GM18511 (cell line): ENCODE measurements at regions not wholly inside any gene's neighbourhood (a gene's known extent, or its start where the extent isn't known, plus 50 kb on each side); places are given as distances from the start of the nearest gene placed in this dataset.
"Not testable (repeated sequence)": the region's sequence is repeated elsewhere in the genome, so short reads cannot be mapped to it uniquely, and the experiment has no call there.

ENCODE experiments used
- ATAC-seq: cut with Tn5 transposase; IDR thresholded peaks from one replicate; pipeline ENCODE4 v1.9.1; 2021; ENCODE audit warnings: mild to moderate bottlenecking, moderate library complexity; ENCODE audit not compliant: unreplicated experiment

DNA sequence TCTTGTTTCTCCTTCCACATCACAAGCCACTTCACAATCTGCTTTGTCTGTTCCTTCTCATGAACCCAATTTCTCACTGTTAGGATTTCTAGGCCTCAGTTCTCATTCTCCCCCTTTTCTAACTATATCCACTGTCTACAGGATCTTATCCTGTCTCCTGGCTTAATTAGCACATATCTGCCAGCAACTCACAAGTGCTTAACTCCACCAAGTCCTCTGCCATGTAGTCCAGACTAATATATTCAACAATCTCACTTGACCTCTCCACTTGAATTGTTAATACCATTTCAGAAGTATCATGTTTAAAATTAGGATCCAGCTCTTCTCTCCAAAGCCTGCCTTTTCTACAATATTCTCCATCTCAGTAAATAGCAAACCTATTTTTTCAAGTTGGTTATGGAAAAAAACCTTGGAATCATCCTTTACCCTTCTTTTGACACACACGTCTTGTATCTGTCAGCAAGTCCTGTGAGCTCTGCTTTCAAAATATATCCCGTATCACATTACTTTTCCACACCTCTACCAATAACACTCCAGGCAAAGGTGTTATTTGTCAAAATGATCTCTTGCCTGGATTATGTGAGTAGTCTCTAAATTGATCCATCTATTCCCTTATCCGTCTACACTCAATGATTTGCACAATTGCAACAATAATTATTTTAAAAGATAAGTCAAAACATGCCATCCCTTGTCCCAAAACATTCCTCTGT lies 127.2 kb upstream of the SLIT2 start:
- no peak for ATAC-seq

DNA sequence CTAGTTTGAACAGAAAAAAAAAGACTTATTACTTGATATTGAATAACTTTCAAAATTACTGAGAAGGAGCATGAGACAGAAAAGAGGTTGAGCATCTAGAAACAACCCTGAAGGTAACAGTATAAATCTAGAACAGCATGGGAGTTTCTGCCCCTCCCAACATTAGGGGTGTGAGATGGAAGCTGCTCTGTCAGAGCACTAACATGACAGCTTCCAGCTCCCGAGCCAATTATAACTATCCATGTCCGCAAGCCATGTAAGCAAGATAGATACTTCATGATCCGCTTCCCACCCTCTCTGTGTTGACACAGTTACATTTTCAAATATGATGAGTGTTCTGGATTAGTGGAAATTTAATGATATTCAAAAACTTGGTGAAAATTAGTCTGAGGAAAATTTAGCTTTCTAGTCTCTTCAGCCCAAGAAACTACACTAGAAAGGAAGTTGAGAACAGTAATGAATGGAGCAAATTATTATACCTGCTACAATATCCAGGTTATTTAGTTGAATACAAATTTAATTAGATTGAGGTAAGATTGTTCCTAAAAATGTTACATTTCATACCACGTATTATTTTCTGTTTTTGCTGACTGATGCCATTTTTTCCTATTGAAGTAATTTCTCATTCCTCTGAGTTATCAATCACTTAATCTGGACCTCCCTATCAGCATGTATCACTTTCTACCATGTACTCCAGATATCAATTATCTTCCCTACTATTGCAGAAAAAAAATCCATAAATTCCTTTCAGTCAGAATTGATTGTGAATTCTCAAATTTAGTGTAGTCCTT lies 129.3 kb upstream of the SLIT2 start:
- no peak for ATAC-seq

GRCh38 chr4:20119141-20119540 lies 132.6 kb upstream of the SLIT2 start:
- no peak for ATAC-seq

- ATAC-seq, result no peak
Observed at GRCh38 chr4:20109391-20109790, 142.3 kb upstream of the SLIT2 start.

DNA sequence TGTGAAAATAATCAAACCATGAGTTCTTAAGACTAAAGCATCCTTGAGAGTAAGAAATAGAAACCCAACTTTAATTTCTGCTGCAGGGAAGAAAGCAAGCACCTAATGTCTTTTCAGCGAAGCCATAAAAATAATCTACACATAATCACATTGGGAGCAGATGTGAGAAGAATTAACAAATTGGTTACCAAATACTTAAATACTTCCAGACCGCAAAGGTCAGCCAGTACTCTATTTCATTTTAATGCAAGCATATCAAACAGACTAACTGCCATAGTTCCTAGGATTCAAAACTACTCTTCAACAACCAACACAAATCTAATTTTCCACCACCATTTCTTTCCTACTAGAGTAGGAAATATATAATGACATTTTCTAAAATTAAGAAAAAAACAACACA lies 144.8 kb upstream of the SLIT2 start:
- no peak for ATAC-seq

DNA sequence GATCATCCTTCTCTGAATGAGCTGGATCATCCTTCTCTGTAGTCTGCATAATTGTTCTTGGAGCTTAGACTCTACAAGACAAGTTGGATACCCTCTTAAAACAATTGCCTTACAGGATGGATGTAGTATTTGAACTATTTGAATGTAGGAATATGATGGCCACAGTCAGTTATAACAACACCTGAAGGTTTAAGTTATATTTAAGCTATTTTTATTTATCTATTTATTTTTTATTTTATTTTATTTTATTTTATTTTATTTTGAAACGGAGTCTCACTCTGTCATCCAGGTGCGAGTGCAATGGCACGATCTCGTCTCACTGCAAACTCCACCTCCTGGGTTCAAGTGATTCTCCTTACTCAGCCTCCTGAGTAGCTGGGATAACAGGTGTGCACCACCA lies 149.9 kb upstream of the SLIT2 start:
- ATAC-seq, result no peak

DNA sequence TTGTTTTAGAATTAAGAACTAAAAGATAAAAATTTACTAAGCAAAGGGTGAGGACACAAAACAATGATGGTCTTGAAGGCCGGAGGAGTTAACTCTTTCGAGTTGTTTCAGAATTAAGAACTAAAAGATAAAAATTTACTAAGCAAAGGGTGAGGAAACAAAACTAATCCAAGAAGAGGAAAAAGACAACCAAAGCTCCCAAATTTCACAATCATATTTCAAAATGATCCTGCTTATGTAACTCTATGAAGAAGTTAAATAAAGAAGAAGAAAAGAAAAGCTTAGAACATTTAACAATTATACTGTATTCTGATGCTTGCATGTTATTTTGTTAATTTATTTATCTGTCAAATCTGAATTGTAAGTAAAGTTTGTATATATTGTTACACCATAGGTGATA lies 154.8 kb upstream of the SLIT2 start:
- no peak for ATAC-seq

DNA sequence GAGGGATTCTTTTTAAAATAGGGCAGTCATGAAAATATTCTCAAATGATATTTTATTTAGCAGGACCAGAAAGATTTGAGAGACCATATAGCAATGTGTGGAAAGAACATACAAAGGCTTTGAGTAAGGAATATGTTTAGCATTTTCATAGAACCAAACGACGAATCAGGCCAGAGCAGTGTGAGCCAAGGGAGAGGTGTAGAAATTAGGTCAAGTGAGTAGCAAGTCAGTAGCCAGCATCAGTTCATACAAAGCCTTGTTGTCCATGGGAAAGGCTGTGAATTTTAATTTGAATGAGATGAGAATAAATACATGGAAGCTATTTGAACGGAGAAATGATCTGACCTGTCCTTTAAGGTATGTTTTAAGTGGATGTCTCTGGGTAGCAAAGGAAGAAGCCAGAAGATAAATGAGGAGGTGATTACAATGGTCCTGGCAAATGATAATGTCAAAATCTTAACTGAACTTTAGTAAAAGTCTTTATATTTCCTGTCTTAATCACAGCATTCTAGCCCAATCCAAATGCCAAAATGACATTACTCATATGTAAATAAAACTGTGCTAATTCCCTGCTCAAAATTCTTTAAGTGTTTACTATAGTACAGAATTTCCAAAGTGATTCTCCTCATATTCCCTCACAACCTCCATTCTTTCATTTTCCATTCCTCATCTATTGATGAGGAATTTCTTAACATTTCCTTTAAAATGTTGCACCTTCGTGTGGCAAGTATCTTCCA lies 155.7 kb upstream of the SLIT2 start:
- no peak for ATAC-seq

GRCh38 chr4:20091781-20092180 lies 159.9 kb upstream of the SLIT2 start:
- no peak for ATAC-seq

DNA sequence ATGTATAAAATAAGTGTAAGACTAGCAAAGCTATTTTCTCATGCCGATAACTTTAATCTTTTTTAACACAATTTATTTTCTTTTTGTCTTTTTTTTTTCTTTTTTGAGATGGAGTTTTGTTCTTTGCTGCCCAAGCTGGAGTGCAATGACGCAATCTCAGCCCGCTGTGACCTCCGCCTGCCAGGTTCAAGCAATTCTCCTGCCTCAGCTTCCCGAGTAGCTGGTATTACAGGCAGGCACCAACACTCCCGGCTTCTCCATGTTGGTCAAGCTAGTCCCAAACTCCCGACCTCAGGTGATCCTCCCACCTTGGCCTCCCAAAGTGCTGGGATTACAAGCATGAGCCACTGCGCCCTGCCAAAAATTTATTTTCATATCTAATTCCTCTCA lies 164.2 kb upstream of the SLIT2 start:
- no peak for ATAC-seq

- ATAC-seq, result no peak
Observed at GRCh38 chr4:20086799-20087521, 164.7 kb upstream of the SLIT2 start.

- ATAC-seq, result no peak
Observed at GRCh38 chr4:20086067-20086798, 165.5 kb upstream of the SLIT2 start.

- no peak for ATAC-seq
Observed at GRCh38 chr4:20085653-20086052, 166.1 kb upstream of the SLIT2 start.

DNA sequence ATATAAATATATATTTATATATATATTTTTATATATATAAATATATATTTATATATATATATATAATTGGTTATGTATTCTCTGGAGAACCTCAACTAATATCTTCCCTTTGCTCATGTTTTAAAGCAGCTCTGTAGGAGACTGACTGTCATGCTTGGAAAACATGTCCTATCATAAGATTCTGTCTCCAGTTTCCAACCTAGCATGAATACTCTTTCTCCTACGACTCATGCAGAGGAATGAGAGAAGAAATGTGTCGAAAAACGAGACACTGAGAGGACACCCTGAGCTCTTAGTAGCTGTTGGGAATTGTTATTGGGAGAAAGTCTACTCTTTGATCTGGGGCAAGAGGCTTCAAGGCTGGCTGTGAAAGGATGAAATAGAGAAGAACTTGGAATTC lies 166.5 kb upstream of the SLIT2 start:
- ATAC-seq, result no peak

DNA sequence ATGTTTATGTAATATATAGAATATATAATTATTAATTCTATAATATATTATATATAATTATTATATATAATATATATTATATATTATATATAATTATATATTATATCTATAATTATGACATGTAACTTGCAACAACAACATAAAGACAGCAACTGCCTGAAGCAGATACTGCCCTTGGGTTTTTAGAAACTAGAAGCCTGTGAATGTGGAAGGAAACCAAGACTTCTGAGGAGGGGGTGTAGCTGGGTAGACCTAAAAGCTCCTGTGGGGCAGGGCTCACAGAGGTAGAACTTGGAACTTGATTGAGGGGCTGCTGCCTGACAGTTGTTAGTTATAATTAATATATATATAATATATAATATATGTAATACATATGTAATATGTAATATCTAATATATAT lies 167.2 kb upstream of the SLIT2 start:
- no peak for ATAC-seq

GRCh38 chr4:20078644-20079043 lies 173.1 kb upstream of the SLIT2 start:
- no peak for ATAC-seq

DNA sequence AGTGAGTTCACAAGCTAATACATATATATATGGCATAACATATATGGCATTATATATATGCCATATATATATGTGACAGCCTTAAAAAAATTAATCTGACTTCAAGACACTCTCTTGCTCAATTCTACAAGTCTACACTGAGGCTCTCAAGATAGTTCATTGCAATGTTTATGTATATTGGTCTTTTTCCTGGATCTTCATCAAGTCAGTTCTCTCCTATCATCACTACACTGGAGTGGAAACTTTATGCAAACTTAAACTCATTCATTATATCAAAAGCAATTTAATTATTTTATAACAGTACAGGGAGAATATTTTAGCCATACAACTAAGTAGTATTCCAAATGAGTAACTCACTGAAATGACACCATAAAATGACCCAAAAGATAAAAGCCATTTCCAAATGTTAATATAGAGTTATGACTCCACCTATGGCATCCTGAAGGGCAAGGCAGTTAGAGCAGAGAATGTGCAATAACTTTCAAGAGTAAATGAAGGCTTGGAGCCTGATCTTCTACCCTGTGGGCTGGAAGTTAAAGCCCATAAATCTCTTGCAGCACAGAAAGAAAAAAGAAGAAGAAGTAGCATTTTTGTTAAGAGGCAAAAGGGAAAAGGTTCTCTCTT lies 176.3 kb upstream of the SLIT2 start:
- no peak for ATAC-seq

GRCh38 chr4:20074450-20074849 lies 177.3 kb upstream of the SLIT2 start:
- ATAC-seq, result no peak

- ATAC-seq, result no peak
Observed at GRCh38 chr4:20065952-20066351, 185.8 kb upstream of the SLIT2 start.

- not testable (repeated sequence) for ATAC-seq
Observed at GRCh38 chr4:20062857-20063256, 188.8 kb upstream of the SLIT2 start.
